NCI-H460 (cell line): ENCODE measurements at regions not wholly inside any gene's neighbourhood (a gene's known extent, or its start where the extent isn't known, plus 50 kb on each side); places are given as distances from the start of the nearest gene placed in this dataset.
"Not testable (repeated sequence)": the region's sequence is repeated elsewhere in the genome, so short reads cannot be mapped to it uniquely, and the experiment has no call there.

Source experiments
- DNase-seq: peaks from one replicate; pipeline ENCODE4 v3.0.0-alpha.2; 2016; ENCODE audit warnings: low read depth; ENCODE audit errors: extremely low read depth

DNA sequence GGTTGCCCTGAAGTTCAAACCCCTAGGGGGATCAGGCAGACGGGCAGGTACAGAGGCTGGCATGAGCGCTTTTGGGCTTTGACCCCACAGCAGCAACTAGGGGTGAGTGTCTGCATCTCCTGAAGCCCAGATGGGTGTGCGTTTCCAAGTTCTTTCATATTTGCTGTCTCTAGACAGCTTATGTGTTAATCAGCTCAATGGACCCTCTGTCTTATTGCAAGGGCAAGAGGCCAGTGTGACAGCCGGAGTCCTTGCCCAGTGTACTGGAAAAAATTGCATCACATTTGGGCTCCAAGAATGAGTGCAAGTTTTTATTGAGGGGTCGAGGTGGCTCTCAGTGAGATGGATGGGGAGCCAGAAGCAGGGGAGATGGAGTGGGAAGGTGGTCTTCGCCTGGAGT lies 1863.7 kb upstream of the RAG2 start:
- DNase-seq = no peak

DNA sequence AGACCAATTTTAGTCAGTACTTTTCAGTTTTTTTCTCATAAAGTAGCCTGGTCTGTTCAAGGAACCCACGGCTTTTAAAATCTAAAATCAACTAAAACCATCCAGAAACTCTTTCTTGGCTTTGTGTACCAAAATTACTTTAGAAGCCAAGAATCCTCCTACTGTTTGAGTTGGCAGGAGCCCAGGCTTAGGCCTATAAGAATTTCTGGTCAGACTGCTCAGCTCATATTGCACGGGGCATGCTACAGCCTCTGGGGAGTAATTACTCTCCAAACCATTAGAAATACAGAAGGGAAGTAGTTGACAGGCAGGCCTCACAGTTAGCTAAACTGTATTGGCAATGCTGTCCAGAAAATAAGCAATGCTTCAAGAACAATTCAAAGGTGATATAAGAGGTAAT lies 1862.9 kb upstream of the RAG2 start:
- no peak for DNase-seq

DNA sequence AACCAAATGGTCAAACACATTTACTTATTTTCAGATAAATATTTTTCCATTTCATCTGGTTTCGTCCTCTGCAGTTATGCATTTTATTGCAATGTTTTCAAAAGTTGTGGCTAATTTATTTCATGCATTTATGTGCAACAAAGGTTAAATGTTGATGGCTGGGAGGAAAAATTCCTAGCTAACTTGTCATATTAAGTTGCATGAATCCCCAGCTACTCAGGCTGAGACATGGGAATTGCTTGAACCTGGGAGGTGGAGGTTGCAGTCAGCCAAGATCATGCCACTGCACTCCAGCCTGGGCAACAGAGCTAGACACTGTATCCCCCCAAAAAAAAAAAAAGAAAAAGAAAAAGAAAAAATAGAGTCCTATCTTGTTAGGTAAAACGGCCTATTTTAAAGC lies 1862.4 kb upstream of the RAG2 start:
- no peak for DNase-seq

DNA sequence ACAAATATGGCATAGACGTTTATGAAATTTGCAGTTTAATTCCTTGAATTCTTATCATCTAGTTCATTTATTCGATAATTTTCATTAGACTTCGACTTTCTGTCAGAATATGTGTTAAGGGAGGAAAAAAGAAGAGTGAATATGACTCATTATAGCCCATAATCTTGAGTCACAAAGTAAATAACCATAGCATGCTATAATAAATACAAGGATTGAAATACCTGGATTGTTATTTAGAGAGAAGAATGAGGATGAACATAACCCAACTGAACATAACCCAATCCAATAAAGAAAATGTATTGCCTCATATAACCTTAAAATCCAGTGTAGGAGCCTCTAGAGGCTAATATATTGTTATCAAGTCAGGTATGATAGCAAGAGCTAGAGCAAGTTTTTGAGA lies 1858.3 kb upstream of the RAG2 start:
- no peak for DNase-seq

DNA sequence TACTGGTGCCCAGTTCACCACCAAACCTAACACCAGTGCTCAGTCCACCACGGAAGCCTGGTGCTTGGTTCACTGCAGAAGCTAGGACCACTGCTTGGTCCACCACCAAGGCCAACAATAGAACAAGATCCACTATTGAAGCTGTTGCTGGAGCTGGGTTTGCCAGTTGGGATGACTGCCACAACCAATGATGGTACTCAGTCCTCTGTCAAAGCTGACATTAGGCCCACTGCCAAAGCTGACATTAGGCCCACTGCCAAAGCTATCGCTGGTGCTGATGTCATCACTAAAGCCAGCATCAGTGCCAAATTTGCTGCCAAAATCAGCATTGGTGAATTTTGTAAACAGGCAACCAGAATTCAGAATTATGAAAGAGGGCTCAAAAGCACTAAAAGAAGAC lies 1850.2 kb upstream of the RAG2 start:
- DNase-seq = no peak

DNA sequence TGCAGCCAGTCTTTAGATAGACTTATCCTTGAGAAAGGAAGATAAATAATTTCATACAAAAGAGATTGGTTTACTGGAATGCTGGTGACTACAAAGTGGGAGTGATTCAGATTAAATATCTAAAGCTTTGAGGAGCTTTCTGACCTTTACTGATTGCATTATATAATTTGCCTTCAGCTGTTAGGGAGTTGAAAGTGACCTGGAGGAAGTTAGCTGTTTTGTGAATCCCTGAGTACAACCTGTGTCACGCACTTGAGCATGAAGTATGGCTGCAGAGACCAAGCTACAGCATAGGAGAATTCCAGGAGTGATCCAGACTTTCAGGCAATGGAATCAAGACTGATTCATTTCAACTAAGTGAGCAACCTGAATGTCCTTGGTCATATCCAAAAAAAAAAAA lies 1848.3 kb upstream of the RAG2 start:
- no peak for DNase-seq

DNA sequence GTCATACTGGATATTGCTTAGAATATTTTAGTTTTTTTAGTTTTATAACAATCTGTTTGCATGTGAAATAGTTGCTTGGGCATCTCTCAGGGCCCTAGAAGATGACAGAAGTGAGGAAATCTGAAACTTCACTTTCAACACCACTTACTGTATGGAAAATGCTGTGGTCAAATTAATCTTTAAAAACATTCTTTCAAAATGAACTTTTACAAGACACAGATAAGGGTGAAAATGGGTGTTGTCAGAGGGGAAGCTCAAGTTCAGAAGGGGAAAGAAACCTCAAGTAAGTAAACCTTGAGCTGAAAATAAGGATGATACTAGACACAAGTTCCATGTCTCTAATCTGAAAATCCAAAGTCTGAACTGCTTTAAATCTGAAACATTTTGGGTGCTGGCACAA lies 1840.1 kb upstream of the RAG2 start:
- DNase-seq = no peak

DNA sequence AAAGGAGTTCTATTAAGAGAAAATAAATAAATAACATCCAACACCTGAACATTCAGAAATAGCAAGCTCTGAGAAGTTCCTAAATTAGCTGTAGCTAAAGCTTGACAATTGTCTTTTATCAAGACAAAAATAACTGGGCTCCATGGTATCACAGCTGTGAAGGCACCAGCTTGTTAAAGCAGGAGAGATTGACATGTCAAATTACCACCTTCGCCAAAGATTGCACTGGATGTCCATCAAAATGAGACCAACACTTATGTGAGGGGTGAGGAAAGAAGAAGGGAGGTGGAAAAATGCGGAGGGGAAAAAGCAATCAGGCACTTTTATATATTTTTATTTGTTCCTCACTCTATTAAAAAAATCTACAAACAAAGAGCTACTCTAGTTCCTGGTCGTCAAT lies 1827.5 kb upstream of the RAG2 start:
- no peak for DNase-seq

DNA sequence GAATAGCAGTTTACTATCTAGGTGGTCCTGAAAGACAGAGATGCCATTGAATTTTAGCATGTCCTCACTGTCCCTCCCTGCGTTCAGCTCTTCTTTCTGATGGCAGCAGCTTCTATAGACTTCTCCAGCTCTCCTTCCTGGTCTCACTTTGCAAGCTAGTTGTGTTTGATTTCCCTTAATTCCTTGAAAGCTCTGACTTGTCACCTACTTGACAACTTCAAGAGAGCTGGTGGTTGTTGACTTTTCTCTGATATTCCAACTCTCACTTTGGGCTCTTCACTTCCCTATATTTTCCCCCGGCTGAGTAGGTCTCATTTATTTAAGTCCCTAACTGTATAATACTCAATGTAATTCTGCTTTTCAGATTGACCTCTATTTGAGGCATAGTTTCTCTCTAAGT lies 1825.0 kb upstream of the RAG2 start:
- DNase-seq = no peak

DNA sequence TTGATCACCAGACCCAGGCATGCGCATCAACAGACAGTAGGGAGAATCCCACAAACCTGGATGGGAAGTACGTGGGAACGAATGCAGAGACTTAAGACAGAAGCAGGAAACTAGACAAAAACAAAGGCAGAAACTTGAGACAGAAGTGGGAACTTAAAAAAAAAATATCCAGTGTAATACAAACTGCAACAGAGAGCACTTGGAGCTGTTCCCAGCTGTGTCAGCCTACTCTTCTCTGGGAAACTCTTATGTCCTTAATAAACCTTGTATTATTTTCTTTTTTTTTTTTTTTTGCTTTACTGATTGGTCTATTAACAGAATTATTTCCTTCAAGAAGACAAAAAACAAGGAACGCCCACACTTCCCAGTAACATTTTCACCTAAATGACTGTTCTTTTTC lies 1818.1 kb upstream of the RAG2 start:
- no peak for DNase-seq

DNA sequence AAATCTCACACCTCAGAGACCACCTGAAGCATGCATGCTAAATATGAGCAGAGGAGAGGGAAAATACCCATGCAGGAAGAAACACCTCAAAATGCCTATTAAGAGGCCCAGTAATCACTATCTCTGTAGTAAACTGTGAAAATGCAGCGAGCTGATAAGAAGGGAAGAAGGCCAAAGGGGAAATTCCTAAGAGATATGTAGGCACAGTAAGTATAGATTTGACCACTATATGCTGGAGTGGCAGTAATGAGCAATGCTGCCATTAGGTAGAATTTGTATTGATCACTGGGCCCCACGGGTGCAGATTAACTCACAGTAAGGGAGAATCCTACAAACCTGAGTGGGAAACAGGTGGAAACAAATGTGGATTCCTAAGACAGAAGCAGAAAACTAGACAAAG lies 1813.1 kb upstream of the RAG2 start:
- no peak for DNase-seq

DNA sequence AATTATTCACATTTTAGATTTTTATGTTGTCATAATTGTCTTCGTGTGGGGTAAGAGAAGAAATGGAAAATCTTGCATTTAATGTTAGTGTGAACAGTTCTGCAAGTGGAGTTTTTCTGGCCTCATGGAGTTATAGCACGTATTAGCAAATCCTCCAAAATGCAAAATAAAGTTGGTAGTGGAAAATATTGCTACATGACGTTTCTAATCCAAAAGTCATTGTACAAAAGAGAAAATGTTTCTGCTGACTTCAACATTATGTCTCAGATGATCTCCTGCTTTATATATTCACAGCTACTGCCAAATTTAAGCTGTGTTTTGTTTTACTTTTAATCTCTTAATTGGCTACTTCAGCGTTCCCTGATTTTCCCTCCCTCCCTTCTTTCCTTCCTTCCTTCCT lies 1804.0 kb upstream of the RAG2 start:
- no peak for DNase-seq

DNA sequence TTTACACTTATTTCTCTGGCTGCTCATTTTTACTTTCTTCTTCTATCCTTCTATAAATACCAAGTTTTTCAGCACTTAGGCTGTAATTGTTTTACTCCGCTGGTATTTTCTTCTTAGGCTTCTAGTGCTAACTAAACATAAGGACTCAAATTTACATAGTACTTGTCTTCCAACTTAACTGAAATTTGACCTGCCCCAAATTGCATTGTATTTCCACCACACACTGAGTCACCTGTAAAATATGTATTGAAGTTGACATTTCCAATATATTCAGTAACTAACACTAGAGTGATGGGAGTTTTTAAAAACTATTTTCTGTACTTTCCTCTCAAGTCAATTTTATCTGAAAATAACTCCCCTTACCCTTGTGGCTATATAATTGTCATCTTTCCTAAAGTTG lies 1794.1 kb upstream of the RAG2 start:
- no peak for DNase-seq

DNA sequence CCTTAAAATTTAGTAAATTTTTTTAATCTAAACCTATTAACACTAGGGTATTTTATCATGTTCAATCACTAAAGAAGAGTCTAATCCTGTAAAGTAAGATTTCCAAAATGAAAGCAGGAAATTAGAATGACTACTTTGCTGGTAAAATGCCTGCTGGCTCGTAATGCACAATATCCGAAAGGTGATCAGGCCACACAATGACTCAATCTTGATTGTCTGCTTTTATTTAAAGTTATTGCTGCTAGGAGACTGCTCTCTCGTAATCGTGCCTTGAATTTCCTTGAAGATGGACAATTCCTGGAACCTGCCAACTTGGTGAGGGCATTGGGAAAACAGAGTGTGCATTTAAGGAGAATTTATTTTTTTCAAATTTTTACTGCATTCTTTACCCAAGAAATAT lies 1786.5 kb upstream of the RAG2 start:
- no peak for DNase-seq

DNA sequence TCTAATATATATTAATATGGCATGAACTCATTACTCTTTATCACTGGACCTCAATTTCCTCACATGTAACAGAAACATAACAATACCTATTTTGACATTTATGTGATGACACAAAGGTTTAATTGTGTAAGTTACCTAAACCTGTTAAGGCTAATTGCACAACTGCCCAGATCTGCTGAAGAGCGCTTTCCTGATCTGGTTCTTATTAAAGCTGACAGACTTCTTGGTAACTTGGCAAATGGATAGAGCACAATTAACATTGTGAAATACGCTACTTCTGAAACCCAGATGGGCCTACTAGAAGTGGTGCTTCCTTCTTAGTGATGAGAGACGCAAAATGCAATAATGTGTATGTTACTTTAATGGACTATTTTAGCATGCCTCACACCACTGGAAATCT lies 1767.2 kb upstream of the RAG2 start:
- no peak for DNase-seq

DNA sequence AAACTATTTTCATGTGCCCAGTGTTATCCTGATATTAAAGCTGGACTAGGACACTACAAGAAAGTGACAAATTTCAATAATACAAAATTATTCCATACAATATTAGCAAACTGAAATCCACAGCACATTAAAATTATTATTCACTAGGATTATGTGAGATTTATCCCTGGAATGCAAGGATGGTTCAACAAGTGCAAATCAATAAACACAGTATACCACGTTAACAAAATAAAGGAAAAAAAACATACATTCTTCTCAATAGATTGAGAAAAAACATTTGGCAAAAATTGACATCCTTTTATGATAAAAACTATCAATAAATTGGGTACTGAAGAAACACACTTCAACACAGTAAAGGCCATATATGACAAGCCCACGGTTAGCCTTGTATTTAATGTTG lies 1758.2 kb upstream of the RAG2 start:
- no peak for DNase-seq

DNA sequence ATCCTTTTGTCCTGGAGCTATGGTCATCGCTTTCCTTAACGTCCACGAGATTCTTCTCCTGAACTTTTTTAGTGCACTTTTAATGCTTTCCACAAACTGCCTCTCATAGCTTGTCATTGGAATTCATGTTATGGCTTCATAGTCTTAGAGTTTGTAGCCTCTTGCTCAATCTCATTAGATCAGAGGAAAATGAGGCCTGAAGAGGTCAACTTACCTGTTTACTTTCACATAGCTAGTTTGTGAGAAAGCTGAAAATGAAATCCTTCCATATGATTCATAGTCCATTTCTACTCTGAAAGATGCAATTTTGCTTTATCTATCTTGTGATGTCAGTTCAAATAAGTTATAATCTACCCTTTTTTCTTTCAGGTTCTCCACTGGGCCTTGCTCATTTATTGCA lies 1747.2 kb upstream of the RAG2 start:
- DNase-seq = no peak

DNA sequence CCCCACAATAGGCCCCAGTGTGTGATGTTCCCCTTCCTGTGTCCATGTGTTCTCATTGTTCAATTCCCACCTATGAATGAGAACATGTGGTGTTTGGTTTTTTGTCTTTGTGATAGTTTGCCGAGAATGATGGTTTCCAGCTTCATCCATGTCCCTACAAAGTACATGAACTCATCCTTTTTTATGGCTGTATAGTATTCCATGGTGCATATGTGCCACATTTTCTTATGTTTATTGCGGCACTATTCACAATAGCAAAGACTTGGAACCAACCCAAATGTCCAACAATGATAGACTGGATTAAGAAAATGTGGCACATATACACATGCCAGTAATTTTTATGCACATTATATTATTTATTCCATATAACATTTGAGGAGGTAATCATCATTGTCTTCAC lies 1743.6 kb upstream of the RAG2 start:
- not testable (repeated sequence) for DNase-seq

DNA sequence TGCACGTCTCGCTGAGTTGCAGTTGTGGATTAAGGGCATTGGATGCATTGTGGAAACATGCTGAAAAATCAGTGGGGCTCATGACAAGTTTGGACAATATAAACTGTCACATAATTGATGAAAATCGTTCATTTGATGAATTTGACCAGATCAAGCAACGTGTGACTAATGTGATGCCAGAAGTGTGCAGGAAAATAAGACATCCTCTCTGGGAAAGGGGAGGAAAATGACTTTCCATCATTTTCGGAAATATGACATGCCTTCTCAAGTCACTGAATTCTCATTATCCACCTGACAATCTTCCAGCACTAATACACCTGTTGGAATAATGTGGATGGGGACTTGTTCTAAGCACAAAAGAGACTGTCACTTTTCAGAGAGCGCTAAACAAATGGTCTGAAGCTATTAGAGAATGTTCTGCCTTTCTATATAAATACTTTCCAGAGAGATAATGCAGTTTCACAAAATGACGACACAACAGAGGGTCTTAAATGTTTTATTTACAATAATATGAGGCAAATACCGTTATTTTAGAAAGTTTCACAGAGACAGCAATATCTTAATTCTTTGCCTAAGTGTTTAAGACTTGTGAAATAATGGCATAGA lies 1741.9 kb upstream of the RAG2 start:
- DNase-seq = no peak

DNA sequence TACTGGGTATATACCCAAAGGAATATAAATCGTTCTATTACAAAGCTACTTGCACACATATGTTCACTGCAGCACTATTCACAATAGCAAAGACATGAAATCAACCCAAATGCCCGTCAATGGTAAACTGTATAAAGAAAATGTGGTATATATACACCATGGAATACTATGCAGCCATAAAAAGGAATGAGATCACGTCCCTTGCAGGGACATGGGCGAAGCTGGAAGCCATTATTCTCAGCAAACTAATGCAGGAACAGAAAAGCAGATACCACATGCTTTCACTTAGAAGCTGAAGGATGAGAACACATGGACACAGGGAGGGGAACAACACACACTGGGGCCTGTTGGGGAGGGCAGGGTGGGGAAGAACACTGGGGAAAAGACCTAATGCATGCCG lies 1740.0 kb upstream of the RAG2 start:
- not testable (repeated sequence) for DNase-seq

DNA sequence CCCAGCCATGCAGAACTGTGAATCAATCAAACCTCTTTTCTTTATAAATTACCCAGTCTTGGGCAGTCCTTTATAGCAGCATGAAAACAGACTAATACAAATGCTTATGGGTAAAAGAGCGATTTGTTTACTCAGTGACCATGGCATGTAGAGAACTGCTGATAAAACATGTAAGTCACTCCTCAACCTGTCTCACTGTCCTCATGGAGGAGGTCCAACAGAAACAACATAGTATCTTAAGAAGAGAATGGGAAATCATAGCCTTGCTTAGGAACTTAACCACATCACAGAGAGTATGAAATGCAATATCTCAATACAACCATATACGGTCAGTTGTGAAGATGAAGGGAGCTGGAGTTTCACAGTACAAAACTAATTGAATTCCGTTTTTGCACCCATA lies 1734.0 kb upstream of the RAG2 start:
- DNase-seq = no peak

DNA sequence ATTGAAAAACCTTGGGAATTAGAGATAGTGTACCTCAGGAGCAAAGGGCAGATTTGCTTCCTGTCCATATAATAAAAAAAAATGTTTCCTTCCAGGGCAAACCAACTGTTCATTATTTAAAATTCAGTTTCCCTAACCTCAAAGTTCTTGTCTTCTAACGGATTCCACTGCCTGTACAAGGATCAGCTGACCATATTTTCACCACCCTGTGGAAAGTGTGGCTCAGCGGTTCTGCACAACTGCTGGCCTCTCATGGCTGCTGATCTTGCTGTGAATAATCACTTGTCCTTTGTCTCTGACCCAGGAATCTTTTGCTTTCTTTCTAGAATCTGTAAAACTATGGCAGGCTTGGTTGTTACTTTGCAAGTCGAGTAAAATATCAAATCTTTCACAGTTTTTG lies 1732.5 kb upstream of the RAG2 start:
- no peak for DNase-seq

DNA sequence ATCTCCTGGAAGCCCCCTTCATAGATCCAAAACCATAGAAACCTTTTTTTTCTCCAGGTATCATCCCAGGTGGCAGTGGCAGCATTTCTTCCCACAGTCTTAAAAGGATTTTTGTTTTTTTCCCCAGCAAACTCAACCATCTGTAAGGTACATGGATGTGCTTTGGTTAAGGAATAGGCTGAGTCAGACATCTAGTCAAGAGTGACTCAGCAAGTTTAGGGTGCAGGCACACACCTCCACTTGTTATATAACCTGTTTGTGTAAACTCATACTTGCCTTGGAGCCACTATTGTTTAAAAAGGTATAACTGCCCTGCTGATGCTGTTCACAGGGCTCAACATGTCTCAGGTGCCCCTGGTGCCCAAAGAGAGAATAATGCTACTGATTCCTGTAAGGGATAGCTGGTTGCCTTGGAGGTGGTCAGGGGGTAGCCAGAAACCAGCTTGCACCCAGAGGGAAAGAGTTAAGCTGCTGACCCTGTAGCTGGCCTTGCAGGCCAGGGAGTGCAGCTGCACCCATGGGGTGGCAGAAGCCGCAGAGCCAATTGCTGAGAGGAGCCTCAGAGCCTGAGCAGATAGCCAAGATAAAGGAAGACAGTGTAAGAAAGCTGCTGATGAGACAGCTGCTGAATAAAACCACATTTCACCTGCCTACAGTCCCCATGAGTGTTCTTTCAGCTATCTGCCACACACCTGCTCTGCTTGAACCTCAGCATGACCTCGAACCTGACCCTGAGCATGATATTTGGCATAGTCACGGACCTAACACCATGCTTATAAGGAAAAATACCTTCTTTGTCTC lies 1726.1 kb upstream of the RAG2 start:
- DNase-seq = no peak
